ENCODE measurements at regions not wholly inside any gene's neighbourhood (a gene's known extent, or its start where the extent isn't known, plus 50 kb on each side); places are given as distances from the start of the nearest gene placed in this dataset.

GRCh38 chr1:95809391-95809790 lies 575.4 kb downstream of the RWDD3 start:
- 0% methylated on average over 1 of the region's 1 CpG for WGBS (ENCODE audit: insufficient coverage, low coverage, missing lambda C conversion rate)
- Histone ChIP-seq H3K9me1 (ENCODE audit: control insufficient read depth, insufficient read depth, low read length) (no peaks in the 10 kb centered on the region), H3K4me2 (ENCODE audit: insufficient read depth, low read length) (no peak overlapping the region), H3K9me3 (replicated peaks; ENCODE audit: control insufficient read depth, insufficient read depth, low read depth, low read length) (no peaks in the 10 kb centered on the region), H3K4me1 (replicated peaks in 1 of 2; ENCODE audit: control insufficient read depth in 2 of 2, insufficient read depth in 2 of 2, low read length in 2 of 2) (no peaks in the 10 kb centered on the region), H3K79me2 (ENCODE audit: control insufficient read depth, insufficient read depth, low read length) (no peaks in the 10 kb centered on the region), H3K9ac (ENCODE audit: insufficient read depth in 1 of 2, low read depth in 2 of 2, low read length in 2 of 2) (no peak overlapping the region), H3K4me3 (no peak overlapping the region), H2AFZ (ENCODE audit: low read depth, low read length) (no peak overlapping the region), H3K27ac (ENCODE audit: extremely low read depth, low read depth, low read length) (no peak overlapping the region), H4K20me1 (replicated peaks; ENCODE audit: control insufficient read depth, insufficient read depth, low read length) (no peaks in the 10 kb centered on the region), H3K27me3 (ENCODE audit: control insufficient read depth in 2 of 2, insufficient read depth in 2 of 2, low read length in 2 of 2) (no peaks in the 10 kb centered on the region), H3K36me3 (ENCODE audit: control insufficient read depth, insufficient read depth, low read length) (no peaks in the 10 kb centered on the region)
- ChIA-PET POLR2A (no interaction called here), CTCF (ENCODE audit: low intra/inter-chr PET ratio) (no interaction called here)
- FAIRE-seq (no peak), DNase-seq (ENCODE audit: extremely low read depth in 1 of 4, low spot score in 3 of 4) (no peak), ATAC-seq (no peak)
- intact Hi-C loops (cut with micrococcal nuclease): no loop called here
- no TSS peak for BruUV-seq (replicated peaks)
- in situ Hi-C loops (cut with MboI): no loop called here
- TF ChIP-seq HNRNPL (IDR thresholded peaks at IDR 0.05; ENCODE audit: low read depth, low read length): no peak
- no peak for TF ChIP-seq KLF16 (IDR thresholded peaks at IDR 0.05)
- no peak for TF ChIP-seq CHD1 (IDR thresholded peaks at IDR 0.05; ENCODE audit: low read length)
- TF ChIP-seq GABPB2 (CRISPR knock-in tag; conservative IDR thresholded peaks at IDR 0.05): no peak
- TF ChIP-seq MBD2 (IDR thresholded peaks at IDR 0.05; ENCODE audit: borderline replicate concordance, low read depth): no peak
- TF ChIP-seq TEAD1 (CRISPR knock-in tag; IDR thresholded peaks at IDR 0.05): no peak
- TF ChIP-seq NBN (IDR thresholded peaks at IDR 0.05; ENCODE audit: low read depth): no peak
- TF ChIP-seq SIX5 (IDR thresholded peaks at IDR 0.05; ENCODE audit: borderline replicate concordance in 1 of 2, insufficient read depth in 1 of 2, low read depth in 1 of 2, low read length in 2 of 2): no peak
- no peak for TF ChIP-seq ID3 (CRISPR knock-in tag; IDR thresholded peaks at IDR 0.05)
- TF ChIP-seq ID3 (tag; IDR thresholded peaks at IDR 0.05): no peak
- TF ChIP-seq RNF2 (IDR thresholded peaks at IDR 0.05): no peak
- TF ChIP-seq TRIM24 (IDR thresholded peaks at IDR 0.05): no peak
- TF ChIP-seq NR3C1 (CRISPR knock-in tag; IDR thresholded peaks at IDR 0.05): no peak
- no peak for TF ChIP-seq DDX20 (tag; IDR thresholded peaks at IDR 0.05; ENCODE audit: low read depth)
- no peak for TF ChIP-seq CXXC5 (CRISPR knock-in tag; IDR thresholded peaks at IDR 0.05)
- TF ChIP-seq ZNF780A (CRISPR knock-in tag; IDR thresholded peaks at IDR 0.05): no peak
- TF ChIP-seq GTF2A2 (tag; IDR thresholded peaks at IDR 0.05): no peak
- no peak for TF ChIP-seq ETV6 (IDR thresholded peaks at IDR 0.05; ENCODE audit: borderline replicate concordance in 1 of 2, low read depth in 2 of 2, low read length in 1 of 2)
- no peak for TF ChIP-seq ETV6 (CRISPR knock-in tag; IDR thresholded peaks at IDR 0.05; ENCODE audit: borderline replicate concordance)
- no peak for TF ChIP-seq FOXM1 (IDR thresholded peaks at IDR 0.05; ENCODE audit: low read depth)
- TF ChIP-seq FOXM1 (CRISPR knock-in tag; IDR thresholded peaks at IDR 0.05; ENCODE audit: low read depth): no peak
- no peak for TF ChIP-seq ESRRA (IDR thresholded peaks at IDR 0.05; ENCODE audit: borderline replicate concordance, low read depth)
- TF ChIP-seq BACH1 (tag; IDR thresholded peaks at IDR 0.05): no peak
